MM.1S (cell line): ENCODE measurements at regions not wholly inside any gene's neighbourhood (a gene's known extent, or its start where the extent isn't known, plus 50 kb on each side); places are given as distances from the start of the nearest gene placed in this dataset.

ENCODE experiments used
- CTCF ChIP-seq: fragments of 300-600 bp; sonication (generic); IDR thresholded peaks from 2 replicates; pipeline ENCODE4 v1.5.1; 2016; ENCODE audit warnings: antibody characterized with exemption, low read length, mixed read lengths
- EZH2 ChIP-seq: fragments of 300-600 bp; sonication (generic); optimal IDR thresholded peaks from 2 replicates; pipeline ENCODE3; 2017; ENCODE audit warnings: low read depth, mild to moderate bottlenecking, antibody characterized with exemption, low read length, mixed read lengths
- EZH2phosphoT487 ChIP-seq: fragments of 300-600 bp; sonication (generic); IDR thresholded peaks from 2 replicates; pipeline ENCODE4 v1.6.1; 2018; ENCODE audit warnings: antibody characterized with exemption, low read length

DNA sequence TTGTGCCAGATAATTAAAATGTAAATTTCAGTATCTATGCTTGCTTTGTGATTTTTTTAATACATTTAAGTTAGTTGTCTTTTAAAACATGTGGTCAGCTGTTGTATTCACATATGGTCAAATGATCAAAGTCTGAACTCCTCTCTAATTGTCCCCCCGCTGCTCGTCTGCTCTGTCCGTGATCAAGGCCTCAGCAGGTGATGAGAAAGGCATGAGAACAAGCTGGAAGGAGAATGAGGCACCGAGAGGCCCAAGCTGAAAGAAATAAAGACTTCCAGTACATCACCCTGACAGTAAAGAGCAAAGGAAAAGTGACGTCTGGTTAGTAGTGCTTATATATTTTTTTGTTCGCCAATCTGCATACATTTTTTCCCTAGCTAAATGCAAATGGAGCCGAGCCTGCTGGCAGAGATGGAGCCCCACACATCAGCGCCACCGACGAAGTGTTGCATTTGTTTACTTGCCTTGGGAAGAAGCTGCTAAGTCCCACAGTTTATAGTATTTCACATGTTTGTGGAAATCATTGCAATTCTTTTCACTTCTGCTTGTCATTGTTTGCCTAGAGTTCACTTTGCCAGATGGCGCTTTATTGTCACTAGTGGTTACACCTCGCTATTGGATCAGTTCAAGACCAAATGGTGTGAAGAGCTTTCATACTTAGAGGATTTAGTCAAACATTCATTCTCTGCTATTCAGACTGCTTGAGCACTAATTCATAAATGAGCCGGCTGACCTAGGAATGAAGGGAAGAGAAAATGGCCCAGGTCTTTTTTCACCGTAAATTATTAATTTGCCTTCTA is 181.5 kb downstream of the ZIC3 start:
- TF ChIP-seq EZH2 (no peak), CTCF (no peak), EZH2phosphoT487 (no peak)
